GM19025 (cell line): ENCODE measurements at regions not wholly inside any gene's neighbourhood (a gene's known extent, or its start where the extent isn't known, plus 50 kb on each side); places are given as distances from the start of the nearest gene placed in this dataset.

Source experiments
- ATAC-seq: cut with Tn5 transposase; IDR thresholded peaks from one replicate; pipeline ENCODE4 v1.9.1; 2021; ENCODE audit warnings: mild to moderate bottlenecking, low read depth, moderate library complexity; ENCODE audit not compliant: unreplicated experiment

DNA sequence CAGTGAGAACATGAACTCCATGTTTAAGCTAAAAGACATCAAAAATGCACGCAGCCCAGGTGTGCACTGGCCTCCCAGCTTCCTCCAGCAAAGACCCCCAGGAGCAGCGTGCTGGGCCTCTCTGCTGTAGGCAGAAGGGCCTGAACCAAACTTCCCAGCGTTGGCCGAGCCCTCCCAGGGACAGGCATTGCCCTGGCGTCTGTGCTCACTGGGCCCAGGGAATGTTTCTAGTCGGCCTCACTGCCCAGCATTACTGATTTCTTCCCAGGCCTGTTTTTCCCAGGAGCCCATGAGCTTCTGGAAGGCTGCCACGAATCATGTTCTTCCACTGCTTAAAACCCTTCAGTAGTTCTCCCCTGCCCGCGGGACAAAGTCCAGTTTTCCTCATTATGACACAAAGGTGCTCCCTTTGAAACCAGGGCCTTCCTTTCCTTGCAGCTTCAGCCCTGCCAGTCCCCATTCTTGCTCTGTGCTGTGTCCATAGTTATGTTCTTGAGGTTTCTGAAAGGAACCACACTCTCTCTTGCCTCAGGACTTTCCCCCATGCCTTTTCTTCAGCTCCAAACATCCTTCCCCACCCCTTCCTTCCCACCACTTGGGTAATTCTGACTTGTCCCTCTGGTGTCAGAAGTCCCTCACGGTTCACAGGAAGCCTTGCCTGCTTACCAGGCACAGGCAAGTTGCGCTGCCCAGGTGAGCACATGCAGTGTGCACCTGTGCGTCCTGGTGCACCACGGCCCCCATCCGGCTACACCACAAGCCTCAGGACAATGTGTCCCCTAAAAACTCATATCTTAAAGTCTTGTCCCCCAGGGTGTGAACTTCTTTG lies 93.4 kb upstream of the ENPP6 start:
- ATAC-seq, result no peak

GRCh38 chr4:184310171-184310567 lies 92.5 kb upstream of the ENPP6 start:
- ATAC-seq, result no peak

- ATAC-seq, result no peak
Measured at GRCh38 chr4:184309241-184310170, 91.8 kb upstream of the ENPP6 start.

DNA sequence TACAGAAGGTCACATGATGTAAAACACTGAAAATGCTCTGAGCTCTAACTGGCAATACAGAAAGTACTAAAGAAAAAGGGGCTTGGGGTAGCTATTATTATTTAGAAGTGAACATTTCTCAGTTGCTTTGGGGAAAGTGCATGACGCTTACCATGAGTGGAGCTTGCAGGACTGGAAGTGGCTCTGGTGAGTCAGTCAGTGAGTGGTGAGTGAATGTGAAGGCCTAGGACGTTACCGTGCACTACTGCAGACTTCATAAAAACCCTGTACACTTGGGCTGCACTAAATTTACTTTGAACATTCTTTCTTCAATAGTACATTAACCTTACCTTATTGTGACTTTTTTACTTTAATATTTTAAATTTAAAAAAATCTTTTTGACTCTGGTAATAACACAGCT lies 89.3 kb upstream of the ENPP6 start:
- ATAC-seq, result no peak

GRCh38 chr4:184306470-184306869 lies 88.8 kb upstream of the ENPP6 start:
- no peak for ATAC-seq

GRCh38 chr4:184300816-184301215 lies 83.1 kb upstream of the ENPP6 start:
- ATAC-seq, result no peak

GRCh38 chr4:184298254-184298653 lies 80.6 kb upstream of the ENPP6 start:
- no peak for ATAC-seq

- no peak for ATAC-seq
Measured at GRCh38 chr4:184295206-184295605, 77.5 kb upstream of the ENPP6 start.

DNA sequence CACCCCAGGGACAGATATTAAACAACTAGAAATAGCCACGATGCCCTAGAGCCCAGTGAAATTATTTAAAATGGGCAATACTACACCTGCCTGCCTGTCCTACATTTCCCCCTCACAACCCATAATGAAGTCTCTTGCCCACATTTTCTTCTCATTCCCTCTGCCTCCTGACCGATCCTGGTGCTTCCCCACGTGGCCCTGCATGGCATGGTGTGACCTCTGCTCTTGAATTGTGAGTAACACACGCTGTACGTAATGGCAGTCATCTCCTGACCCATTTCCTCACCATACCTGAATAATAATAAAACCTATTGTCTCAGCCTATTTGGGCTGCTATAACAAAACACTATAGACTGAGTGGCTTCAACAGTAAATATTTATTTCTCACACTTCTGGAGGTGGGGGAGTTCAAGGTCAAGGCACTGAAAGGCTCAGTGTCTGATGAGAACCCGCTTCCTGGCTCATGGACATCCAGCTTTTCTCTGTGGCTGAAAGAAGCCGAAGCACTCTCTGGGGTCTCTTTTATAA lies 77.0 kb upstream of the ENPP6 start:
- ATAC-seq, result no peak

DNA sequence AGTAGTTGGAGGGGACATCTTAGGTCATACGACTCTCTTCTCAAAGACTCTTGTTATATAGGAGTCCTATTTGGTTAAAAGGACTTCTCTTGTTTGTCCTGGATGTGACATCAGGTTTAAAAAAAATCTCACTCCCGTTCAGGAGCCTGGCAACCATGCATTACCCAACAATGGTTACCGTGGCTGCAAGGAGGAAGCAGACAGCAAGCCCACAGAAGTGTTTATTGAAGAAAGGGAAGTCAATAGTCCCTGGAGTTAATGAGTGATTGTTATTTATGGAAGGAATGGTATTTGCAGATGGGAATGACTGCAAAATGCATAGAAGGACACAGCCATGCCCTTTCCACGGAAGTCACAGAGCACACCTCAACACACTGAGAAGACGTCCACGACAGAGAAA lies 75.9 kb upstream of the ENPP6 start:
- ATAC-seq, result no peak

- ATAC-seq, result no peak
Measured at GRCh38 chr4:184292877-184293276, 75.2 kb upstream of the ENPP6 start.

GRCh38 chr4:184292465-184292867 lies 74.8 kb upstream of the ENPP6 start:
- no peak for ATAC-seq

DNA sequence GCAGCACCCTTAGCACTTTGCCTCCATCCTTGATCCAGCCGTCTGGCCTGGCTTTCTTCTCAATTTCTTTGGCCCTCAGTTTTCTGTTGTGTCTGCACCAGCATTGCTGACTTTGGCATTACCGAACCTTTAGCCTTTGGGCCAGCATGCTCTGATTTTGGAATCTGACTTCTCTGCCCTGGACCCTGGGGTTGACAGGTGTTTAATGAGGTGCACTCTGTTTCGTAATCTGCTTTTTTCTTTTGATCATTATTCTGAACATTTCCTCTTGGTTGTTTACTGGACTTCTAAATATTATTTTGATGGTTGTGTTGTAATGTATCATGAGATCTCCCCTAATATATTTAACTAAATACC lies 71.5 kb upstream of the ENPP6 start:
- no peak for ATAC-seq

GRCh38 chr4:184288451-184289178 lies 70.9 kb upstream of the ENPP6 start:
- ATAC-seq, result peak; percentile 63

GRCh38 chr4:184287697-184288255 lies 70.1 kb upstream of the ENPP6 start:
- no peak for ATAC-seq

GRCh38 chr4:184286358-184286757 lies 68.7 kb upstream of the ENPP6 start:
- no peak for ATAC-seq

GRCh38 chr4:184284742-184285141 lies 67.1 kb upstream of the ENPP6 start:
- no peak for ATAC-seq

DNA sequence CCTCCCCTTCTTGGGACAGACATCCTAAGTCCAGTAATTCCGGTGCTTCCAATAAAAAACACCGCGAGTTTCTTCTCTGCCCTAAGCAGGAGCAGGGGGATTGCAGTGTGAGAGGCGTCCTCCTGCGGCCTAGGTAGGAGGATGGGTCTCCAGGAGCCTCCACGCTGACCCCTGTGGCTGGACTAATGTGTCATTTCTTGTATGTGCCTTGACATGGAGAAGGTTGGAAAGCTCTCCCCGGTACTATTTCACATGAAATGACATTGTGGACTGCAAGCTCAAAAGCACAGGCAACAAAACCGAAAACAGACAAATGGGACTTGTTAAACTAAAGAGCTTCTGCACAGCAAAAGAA lies 66.6 kb upstream of the ENPP6 start:
- no peak for ATAC-seq

DNA sequence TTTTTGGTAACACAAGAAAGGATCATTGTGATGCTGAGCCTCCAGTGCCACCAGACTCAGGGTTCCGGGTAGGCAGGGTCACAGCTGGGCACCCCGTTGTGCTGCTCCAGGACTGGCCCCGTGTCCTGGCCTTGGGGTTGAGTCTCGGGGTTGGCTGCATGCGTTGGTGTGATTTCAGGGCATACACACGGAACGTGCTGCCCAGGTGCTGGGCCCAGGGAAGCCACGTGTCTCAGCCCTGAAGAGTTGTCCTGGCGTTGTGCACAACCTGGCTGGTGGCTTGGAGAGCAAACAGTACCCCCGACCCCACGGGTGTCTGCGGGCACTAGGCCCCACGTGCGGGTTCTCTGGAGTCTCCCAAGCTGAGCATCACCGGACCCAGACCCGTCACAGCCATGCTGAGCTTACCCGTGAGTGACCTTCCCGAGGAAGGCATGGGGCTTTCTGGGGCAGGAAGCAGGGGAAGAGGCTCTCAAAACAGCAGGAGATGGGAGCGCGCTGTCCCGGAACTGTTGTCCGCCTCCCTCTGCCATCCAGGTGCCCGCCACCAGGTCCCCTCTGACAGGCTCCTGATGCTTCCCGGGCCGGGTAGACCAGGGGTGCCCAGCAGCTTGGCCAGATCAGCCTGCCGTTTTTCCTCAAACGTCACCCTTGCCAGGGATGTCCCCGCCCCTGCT lies 66.1 kb upstream of the ENPP6 start:
- no peak for ATAC-seq
